Type B pancreatic cell (in vitro differentiated cells): ENCODE measurements at regions not wholly inside any gene's neighbourhood (a gene's known extent, or its start where the extent isn't known, plus 50 kb on each side); places are given as distances from the start of the nearest gene placed in this dataset.

Source experiments
- DNase-seq: peaks from one replicate; pipeline ENCODE4 v3.0.0; 2021; ENCODE audit warnings: mixed read lengths; ENCODE audit not compliant: unreplicated experiment; ENCODE audit errors: extremely low spot score
- H3K27ac Mint-ChIP-seq: 2 replicates; pipeline ENCODE4 v1.8.0; 2021; ENCODE audit warnings: mild to moderate bottlenecking, mixed read lengths
- H3K27me3 Mint-ChIP-seq: 2 replicates; pipeline ENCODE4 v1.8.0; 2021; ENCODE audit warnings: mixed read lengths
- H3K36me3 Mint-ChIP-seq: 2 replicates; pipeline ENCODE4 v1.8.0; 2021; ENCODE audit warnings: mixed read lengths
- H3K4me1 Mint-ChIP-seq: one replicate; pipeline ENCODE4 v1.8.0; 2021; ENCODE audit warnings: mixed read lengths; ENCODE audit not compliant: unreplicated experiment
- H3K4me3 Mint-ChIP-seq: 2 replicates; pipeline ENCODE4 v1.8.0; 2021; ENCODE audit warnings: mild to moderate bottlenecking, mixed read lengths
- H3K9me3 Mint-ChIP-seq: 2 replicates; pipeline ENCODE4 v1.8.0; 2021; ENCODE audit warnings: mixed read lengths
- TF ChIP-seq, protein P1 (sequence below): fragments of 200-600 bp; sonication (generic); conservative IDR thresholded peaks from 2 replicates; pipeline ENCODE4 v1.5.0; 2021; ENCODE audit warnings: antibody characterized with exemption, mild to moderate bottlenecking

GRCh38 chr16:65965628-65966027 lies 400.9 kb upstream of the CDH5 start:
- DNase-seq = no peak
- no peaks in the 10 kb centered on the region for H3K9me3 Mint-ChIP-seq
- no peak overlapping the region for H3K4me3 Mint-ChIP-seq
- peak overlapping the region; percentile 90 for H3K27ac Mint-ChIP-seq
- no peaks in the 10 kb centered on the region for H3K36me3 Mint-ChIP-seq
- TF ChIP-seq, protein P1, sequence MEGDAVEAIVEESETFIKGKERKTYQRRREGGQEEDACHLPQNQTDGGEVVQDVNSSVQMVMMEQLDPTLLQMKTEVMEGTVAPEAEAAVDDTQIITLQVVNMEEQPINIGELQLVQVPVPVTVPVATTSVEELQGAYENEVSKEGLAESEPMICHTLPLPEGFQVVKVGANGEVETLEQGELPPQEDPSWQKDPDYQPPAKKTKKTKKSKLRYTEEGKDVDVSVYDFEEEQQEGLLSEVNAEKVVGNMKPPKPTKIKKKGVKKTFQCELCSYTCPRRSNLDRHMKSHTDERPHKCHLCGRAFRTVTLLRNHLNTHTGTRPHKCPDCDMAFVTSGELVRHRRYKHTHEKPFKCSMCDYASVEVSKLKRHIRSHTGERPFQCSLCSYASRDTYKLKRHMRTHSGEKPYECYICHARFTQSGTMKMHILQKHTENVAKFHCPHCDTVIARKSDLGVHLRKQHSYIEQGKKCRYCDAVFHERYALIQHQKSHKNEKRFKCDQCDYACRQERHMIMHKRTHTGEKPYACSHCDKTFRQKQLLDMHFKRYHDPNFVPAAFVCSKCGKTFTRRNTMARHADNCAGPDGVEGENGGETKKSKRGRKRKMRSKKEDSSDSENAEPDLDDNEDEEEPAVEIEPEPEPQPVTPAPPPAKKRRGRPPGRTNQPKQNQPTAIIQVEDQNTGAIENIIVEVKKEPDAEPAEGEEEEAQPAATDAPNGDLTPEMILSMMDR = no peak
- no peaks in the 10 kb centered on the region for H3K27me3 Mint-ChIP-seq
- peaks cover 11% of the 10 kb centered on the region for H3K4me1 Mint-ChIP-seq

GRCh38 chr16:65964752-65965151 lies 401.7 kb upstream of the CDH5 start:
- Mint-ChIP-seq H3K27ac (peak overlapping the region; percentile 90), H3K4me1 (peaks cover 13% of the 10 kb centered on the region), H3K36me3 (no peaks in the 10 kb centered on the region), H3K27me3 (no peaks in the 10 kb centered on the region), H3K4me3 (no peak overlapping the region), H3K9me3 (no peaks in the 10 kb centered on the region)
- no peak for DNase-seq
- TF ChIP-seq, protein P1 = peak; percentile 32

DNA sequence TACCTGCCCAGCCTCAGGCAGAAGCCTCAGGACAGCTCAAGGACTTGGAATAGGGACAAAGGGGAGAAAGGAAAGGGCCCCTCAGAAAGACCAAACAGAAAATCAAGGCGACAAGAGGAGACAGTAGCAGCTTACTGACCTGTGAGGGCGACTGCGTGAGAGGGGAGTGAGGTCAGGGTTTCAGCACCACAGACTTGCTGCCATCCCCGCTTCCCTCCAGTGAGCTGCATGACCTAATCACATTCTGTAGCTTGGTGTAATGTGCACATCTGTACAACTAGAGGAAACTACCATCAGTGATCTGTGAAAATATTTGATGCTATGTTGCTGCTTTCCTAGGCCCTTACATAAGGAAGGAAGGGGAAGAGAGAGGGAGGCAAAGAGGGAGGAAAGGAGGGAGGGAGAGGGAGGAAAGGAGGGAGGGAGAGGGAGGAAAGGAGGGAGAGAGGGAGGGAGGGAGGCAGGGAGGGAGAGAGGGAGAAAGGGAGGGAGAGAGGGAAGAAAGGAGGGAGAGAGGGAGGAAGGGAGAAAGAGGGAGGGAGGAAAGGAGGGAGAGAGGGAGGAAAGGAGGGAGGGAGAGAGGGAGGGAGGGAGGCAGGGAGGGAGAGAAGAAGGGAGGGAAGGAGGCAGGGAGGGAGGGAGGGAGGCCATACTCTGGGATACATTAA lies 404.9 kb upstream of the CDH5 start:
- Mint-ChIP-seq H3K4me1 (peaks cover 24% of the 10 kb centered on the region), H3K27ac (no peak overlapping the region), H3K36me3 (no peaks in the 10 kb centered on the region), H3K4me3 (no peak overlapping the region), H3K27me3 (no peaks in the 10 kb centered on the region), H3K9me3 (no peaks in the 10 kb centered on the region)
- DNase-seq = no peak
- TF ChIP-seq, protein P1 = no peak

- H3K36me3 Mint-ChIP-seq = no peaks in the 10 kb centered on the region
- H3K9me3 Mint-ChIP-seq = no peaks in the 10 kb centered on the region
- H3K4me3 Mint-ChIP-seq = no peak overlapping the region
- DNase-seq = no peak
- no peak overlapping the region for H3K27ac Mint-ChIP-seq
- H3K27me3 Mint-ChIP-seq = peaks cover 4% of the 10 kb centered on the region
- peaks cover 24% of the 10 kb centered on the region for H3K4me1 Mint-ChIP-seq
- TF ChIP-seq, protein P1 = no peak
Observed at GRCh38 chr16:65959983-65960382, 406.5 kb upstream of the CDH5 start.

GRCh38 chr16:65958086-65958485 lies 408.4 kb upstream of the CDH5 start:
- H3K36me3 Mint-ChIP-seq = no peaks in the 10 kb centered on the region
- TF ChIP-seq, protein P1 = no peak
- no peak overlapping the region for H3K27ac Mint-ChIP-seq

More at GRCh38 chr16:65958086-65958485, 408.4 kb upstream of the CDH5 start:
- H3K9me3 Mint-ChIP-seq = no peaks in the 10 kb centered on the region
- H3K27me3 Mint-ChIP-seq = peaks cover 4% of the 10 kb centered on the region
- H3K4me1 Mint-ChIP-seq = peaks cover 22% of the 10 kb centered on the region
- DNase-seq = no peak
- no peak overlapping the region for H3K4me3 Mint-ChIP-seq
